GM20431 (cell line): ENCODE measurements at regions not wholly inside any gene's neighbourhood (a gene's known extent, or its start where the extent isn't known, plus 50 kb on each side); places are given as distances from the start of the nearest gene placed in this dataset.

Experiments used
- in situ Hi-C: fragments of 300-500 bp; cut with MseI, MboI; formaldehyde crosslinking; loops from one replicate; pipeline ENCODE4 v1.15.0; 2020; ENCODE audit warnings: low sequenced_read_pairs; ENCODE audit not compliant: unreplicated experiment

DNA sequence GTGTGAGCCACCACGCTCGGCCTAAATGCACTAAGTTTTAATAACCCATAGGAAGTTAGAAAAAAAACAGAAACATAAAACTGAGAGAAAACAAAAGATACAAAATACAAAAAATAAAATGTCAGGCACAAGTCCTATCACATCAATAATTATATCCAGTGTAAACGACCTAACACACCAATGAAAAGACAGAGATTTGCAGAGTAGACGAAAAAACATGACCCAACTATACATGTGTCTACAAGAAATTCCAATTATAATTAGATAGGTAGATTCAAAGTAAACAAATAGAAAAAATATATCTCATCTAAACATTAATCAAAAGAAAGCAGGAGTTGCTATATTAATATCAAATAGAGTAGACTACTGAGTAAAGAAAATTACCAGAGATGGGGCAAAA is 69.4 kb upstream of the NUDT4 start:
- in situ Hi-C loops: no loop called here

DNA sequence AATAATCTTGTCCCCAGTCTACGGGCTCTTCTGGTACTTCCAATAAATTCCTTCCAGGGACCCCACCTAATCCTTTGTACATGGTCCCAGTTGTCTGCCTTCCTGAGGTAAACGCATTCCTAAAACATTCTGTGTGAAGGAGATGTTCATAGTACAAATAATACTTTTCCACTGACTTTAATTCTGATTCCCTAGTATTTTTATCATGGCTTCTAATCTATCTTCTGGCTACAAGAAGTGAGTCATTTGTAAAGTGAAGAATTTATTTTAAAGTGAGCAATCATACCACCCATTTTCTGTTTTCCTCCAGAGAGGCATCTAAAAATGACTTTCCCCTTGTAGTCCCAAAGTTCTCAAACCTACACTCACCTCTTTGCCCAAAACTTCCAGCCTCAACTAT is 65.9 kb upstream of the NUDT4 start:
- in situ Hi-C loops: no loop called here

DNA sequence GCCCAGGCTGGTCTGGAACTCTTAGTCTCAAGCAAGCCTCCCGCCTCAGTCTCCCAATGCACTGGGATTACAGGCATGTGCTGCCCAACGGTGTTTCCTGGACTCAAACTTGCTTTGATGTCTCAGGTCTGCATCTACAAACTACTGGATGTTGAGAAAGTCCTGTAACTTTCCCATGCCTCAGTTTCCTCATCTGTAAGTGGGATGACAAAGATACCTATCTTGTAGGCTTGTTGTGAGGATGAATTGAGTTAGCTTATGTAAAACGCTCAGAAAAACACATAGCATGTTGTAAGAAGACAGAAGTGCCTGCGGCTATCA is 63.6 kb upstream of the NUDT4 start:
- in situ Hi-C loops: no loop called here

DNA sequence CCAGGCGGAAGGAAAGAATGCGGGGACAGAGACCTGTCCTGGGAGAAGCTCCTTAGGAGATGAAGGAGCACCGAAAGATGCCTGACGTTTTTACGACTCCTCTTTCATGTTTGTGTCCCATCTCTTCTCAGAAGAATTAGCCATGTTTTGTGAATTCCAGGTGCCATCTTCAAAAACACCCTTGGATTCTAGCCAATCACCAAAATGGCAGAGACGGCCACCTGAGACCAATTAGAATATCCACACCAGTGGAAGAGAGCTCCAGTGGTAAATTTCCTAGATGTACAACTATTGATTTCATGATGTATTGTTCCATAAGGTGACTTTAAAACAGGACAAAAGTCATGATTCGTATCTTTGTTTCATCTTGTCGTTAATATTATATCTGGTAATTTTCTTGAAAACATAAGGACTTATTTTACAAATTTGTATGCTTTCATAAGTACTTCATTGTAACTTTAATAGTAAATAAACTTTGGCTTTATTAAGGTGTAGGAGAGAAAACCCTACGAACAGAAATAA is 62.3 kb upstream of the NUDT4 start:
- in situ Hi-C loops: no loop called here

DNA sequence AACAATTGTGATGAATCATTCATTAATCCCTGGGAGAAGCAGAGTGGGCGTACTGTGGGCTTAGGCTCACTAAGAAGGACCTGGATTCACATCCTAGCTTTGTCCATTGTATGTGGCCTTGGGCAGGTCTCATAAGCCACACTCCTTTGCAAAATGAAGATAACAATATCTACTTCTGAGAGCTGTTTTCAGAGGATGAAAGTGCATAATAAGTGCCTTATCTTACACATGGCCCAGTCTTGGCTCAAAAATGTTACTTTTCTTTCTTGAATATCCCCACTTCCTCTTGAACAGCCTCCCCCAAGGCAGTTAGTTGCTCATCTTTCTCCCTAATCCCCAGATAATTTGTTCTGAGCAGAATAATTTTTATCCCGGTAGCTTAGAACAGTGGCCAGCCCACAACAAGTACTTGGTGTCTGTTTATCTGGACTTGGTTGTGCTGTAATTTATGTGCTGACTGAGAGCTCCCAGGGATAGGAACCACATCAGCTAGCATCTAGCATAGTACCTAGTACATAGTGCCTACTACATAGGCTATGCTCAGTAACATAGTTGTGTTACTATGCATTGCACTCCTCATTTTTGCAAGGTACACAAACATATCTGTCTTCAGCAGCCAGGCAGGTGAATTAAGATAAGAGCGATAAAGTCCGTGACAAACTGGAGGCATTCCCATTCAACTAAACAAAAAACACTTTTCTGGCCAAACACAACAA is 61.7 kb upstream of the NUDT4 start:
- in situ Hi-C loops: no loop called here

DNA sequence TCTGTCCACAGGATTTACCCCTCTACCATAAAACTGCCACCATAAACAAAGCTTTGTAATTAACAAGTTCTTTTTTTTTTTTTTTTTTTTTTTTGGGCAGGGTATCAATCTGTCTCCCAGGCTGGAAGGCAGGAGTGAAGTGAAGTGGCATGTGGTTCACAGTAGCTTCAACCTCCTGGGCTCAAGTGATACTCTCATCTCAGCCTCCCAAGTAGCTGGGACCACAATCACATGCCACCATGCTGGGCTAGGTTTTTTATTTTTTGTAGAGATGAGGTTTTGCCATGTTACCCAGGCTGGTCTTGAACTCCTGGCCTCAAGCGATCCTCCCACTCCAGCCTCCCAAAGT is 61.1 kb upstream of the NUDT4 start:
- in situ Hi-C loops: no loop called here

DNA sequence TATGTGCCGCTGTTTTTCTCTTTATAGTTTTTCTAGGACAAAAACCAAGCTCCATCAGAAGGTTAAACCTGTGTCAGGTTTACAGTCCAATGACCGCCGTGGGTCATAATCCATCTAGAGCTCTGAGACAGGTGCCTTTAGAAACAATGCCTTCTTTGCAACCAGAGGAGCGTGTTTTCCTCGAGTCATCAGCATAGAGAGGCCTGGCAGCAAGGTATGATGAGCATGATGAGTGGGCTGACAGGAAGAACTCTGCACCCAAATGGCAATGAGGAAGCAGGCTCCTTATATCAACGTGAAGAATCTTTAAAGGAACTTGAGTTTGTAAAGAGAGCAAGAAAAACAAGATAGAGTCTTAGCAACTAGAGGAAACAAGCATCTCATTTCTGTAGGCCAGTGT is 60.5 kb upstream of the NUDT4 start:
- in situ Hi-C loops: no loop called here

DNA sequence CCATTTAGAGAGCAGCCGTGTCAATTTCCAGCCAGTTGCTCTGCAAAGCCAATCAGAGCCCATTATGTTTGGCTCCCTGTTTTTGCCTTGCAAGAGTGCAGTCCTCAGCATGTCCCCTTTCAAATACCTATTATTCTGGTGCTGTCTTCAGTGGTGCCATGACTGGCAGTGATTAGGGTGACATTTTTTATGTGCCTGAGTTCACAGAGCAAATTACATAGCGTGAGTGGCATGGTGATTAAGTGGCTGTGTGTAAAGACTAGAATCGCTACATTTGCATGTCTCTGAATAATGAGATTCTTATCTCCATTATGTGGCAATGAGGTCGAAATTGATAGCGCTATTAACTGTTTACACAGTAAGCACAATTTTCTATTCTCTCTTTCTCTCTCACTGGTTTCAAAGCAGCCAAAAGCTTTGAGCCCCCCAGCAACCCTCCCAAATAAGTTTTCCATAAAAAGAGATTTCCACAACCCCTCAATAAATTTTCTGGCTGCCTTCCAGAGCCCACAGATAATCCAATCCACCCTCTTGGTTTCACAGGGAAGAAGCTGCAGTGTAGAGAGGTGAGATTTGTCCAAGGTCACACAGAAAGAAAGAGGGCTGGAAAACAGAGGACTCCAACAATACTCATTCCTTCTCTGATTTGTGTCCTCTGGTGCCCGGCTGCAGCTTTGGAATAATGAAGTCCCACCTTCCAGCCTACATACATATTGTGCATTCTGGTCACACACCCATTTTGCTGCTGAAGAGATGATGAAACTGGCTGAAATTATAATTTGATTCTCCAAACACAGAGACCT is 58.8 kb upstream of the NUDT4 start:
- in situ Hi-C loops: no loop called here

DNA sequence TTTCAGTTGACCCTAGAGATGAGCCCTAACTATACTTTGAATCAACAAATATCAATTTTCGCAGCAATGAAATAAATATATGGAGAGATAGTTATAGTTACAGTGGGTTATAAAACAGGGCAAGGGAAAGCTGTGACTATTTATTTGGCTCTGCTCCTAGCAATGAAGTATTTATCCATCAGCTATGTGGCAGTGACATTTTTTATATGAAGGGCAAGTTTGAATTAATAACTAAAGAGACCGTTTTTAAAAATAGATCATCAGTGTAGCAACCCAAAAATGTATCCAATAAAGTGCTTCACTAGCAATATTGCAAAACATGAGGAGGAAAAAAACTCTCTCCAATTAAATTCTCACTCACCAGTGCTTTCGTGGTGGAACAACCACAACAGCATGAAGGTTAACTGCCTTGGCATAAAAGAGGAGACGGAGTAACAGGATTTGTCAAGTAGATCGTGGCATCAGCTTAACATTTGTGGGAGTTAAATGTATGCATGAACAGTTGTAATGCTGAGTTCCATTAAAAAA is 58.1 kb upstream of the NUDT4 start:
- in situ Hi-C loops: no loop called here

DNA sequence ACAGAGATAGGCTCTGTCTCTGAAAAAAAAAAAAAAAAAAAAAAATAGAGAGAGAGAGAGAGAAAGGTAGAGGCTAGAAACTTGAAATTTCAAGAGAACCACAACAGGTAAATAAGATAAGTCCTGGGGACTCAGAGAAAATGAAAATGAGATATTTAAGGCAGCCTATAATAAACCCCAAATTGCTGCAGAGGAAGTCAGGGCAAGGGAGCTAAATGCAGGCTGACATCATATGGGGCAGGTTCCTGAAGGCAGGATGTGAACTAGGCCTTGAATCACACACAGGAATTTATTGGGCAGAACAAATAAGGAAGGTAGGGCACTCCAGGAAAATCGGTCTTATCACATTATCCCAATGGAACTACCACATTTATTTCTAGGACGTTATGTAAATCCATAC is 54.9 kb upstream of the NUDT4 start:
- in situ Hi-C loops: no loop called here

DNA sequence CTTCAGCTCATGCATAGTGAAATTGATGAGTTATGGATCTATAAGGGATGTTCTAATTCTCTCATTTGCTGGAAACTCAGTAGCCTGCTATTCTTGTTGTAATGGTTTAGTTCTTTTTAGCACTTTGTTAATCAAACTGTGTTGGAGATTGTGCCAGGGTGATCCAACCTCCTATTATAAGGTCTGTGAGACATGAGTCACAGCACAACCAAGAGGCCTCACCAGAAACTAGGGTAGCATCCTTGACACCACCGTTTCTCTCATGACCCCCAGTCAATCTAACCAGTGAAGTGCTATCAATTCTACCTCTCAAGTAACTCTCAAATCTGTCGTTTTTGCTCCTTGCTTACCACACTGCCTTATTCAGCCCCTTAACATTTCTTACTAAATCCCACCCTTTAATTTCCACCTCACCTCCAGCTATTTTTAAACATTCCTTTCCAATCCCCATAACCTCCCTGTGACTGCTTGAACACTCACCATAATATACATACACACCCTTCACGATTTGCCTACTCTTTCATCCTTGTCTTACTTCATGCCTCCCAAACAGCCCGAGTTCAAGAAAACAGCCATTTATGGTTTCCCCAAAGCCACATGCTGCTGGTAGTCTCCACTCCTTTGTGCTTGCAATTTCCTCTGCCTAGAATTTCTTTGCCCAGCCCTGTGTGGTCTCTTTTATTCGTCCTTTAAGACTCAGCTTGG is 53.9 kb upstream of the NUDT4 start:
- in situ Hi-C loops: no loop called here

DNA sequence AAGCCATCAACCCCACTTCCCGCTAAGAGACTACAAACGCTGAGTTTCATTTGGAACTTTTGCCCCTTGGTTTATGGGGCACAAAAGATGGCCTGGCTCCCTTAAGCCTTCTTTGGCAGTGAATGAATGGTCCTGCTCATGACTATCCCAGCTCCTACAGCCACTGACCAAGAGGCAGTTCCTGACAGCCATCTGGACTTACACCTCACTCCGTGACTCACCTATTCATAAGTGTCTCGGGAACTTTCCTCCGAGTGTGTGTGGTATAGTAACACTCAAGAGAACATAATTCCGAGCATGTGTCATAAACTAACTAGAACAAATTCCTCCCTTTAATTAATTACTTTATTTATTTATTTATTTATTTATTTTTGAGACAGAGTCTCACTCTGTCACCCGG is 51.9 kb upstream of the NUDT4 start:
- in situ Hi-C loops: no loop called here
